Natural killer cell (primary cell): ENCODE measurements at regions not wholly inside any gene's neighbourhood (a gene's known extent, or its start where the extent isn't known, plus 50 kb on each side); places are given as distances from the start of the nearest gene placed in this dataset.

Source experiments
- ATAC-seq, 3 donors: fragments of 150-1000 bp in 2 of 3; fragments of 200-7000 bp in 1 of 3; cut with Tn5 transposase; 1 replicate in 1 of 3; 2 replicates in 2 of 3; pipeline ENCODE4 v1.10.0; 2021; ENCODE audit warnings: mild to moderate bottlenecking in 2 of 3, moderate library complexity in 2 of 3
- DNase-seq, 2 donors: peaks; one replicate each; pipeline versions ENCODE4 v3.0.0 to v3.0.0-alpha.2; 2013 to 2021; ENCODE audit warnings: mixed read lengths in 1 of 2
- H3K27ac ChIP-seq: one replicate; pipeline ENCODE4 v1.5.1; 2013; ENCODE audit warnings: mild to moderate bottlenecking, low read length
- H3K27me3 ChIP-seq: one replicate; pipeline ENCODE4 v1.6.1; 2013; ENCODE audit warnings: low read length; ENCODE audit not compliant: control insufficient read depth, insufficient read depth
- H3K36me3 ChIP-seq: one replicate; pipeline ENCODE4 v1.6.1; 2013; ENCODE audit warnings: low read length; ENCODE audit not compliant: control insufficient read depth, insufficient read depth
- H3K4me1 ChIP-seq: one replicate; pipeline ENCODE4 v1.6.1; 2013; ENCODE audit warnings: low read length; ENCODE audit not compliant: control insufficient read depth, insufficient read depth
- H3K4me3 ChIP-seq: one replicate; pipeline ENCODE4 v1.5.1; 2013; ENCODE audit warnings: low read length
- H3K9me3 ChIP-seq: one replicate; pipeline ENCODE4 v1.6.1; 2013; ENCODE audit warnings: low read length; ENCODE audit not compliant: control insufficient read depth, insufficient read depth
- H3K27ac Mint-ChIP-seq, 2 donors: one replicate each; pipeline ENCODE4 v1.8.0; 2022; ENCODE audit warnings: mild to moderate bottlenecking in 2 of 2, mixed read lengths in 2 of 2, moderate library complexity in 1 of 2
- H3K27me3 Mint-ChIP-seq, 2 donors: one replicate each; pipeline ENCODE4 v1.8.0; 2022; ENCODE audit warnings: low read depth in 2 of 2, mixed read lengths in 2 of 2
- H3K36me3 Mint-ChIP-seq: one replicate; pipeline ENCODE4 v1.8.0; 2022; ENCODE audit warnings: mixed read lengths
- H3K4me1 Mint-ChIP-seq, 2 donors: one replicate each; pipeline ENCODE4 v1.8.0; 2022; ENCODE audit warnings: mixed read lengths in 2 of 2
- H3K4me3 Mint-ChIP-seq: one replicate; pipeline ENCODE4 v1.8.0; 2022; ENCODE audit warnings: mild to moderate bottlenecking, moderate library complexity, mixed read lengths
- H3K9me3 Mint-ChIP-seq, 2 donors: one replicate each; pipeline ENCODE4 v1.8.0; 2022; ENCODE audit warnings: mixed read lengths in 2 of 2
- CTCF ChIP-seq: fragments of 200-600 bp; IDR thresholded peaks from one replicate; pipeline ENCODE4 v1.8.0; 2022; ENCODE audit warnings: antibody characterized with exemption
- WGBS: methylation state at CpG from one replicate; pipeline ENCODE4 v1.1.7; 2013; ENCODE audit warnings: missing lambda C conversion rate; ENCODE audit not compliant: insufficient coverage; 5-methylcytosine and 5-hydroxymethylcytosine counted together
- intact Hi-C: fragments of 100-400 bp; cut with micrococcal nuclease; formaldehyde crosslinking; loops from one replicate; pipeline ENCODE4 v1.14.2; 2022

- Histone ChIP-seq H3K9me3 (no peaks in the 10 kb centered on the region), H3K27ac (no peak overlapping the region), H3K4me3 (no peak overlapping the region), H3K27me3 (no peaks in the 10 kb centered on the region), H3K4me1 (no peaks in the 10 kb centered on the region), H3K36me3 (no peaks in the 10 kb centered on the region)
- intact Hi-C loops, result no loop called here
- no peaks in the 10 kb centered on the region for H3K9me3 Mint-ChIP-seq
- H3K27ac Mint-ChIP-seq, result no peak overlapping the region
- H3K36me3 Mint-ChIP-seq, result no peaks in the 10 kb centered on the region
- no peaks in the 10 kb centered on the region for H3K4me1 Mint-ChIP-seq
- DNase-seq (no peak), ATAC-seq (no peak)
- H3K27me3 Mint-ChIP-seq, result peaks cover 16 to 21% of the 10 kb centered on the region in 2 donors
- no peak for TF ChIP-seq CTCF
- no peak overlapping the region for H3K4me3 Mint-ChIP-seq
- WGBS, result 75% methylated on average over 1 of the region's 1 CpG
These were observed 144.7 kb downstream of the CYRIA start for GRCh38 chr2:16520891-16521290.

GRCh38 chr2:16515696-16516095 lies 149.9 kb downstream of the CYRIA start:
- no peak for DNase-seq
- H3K9me3 ChIP-seq, result no peaks in the 10 kb centered on the region
- H3K27ac ChIP-seq, result no peak overlapping the region
- no peaks in the 10 kb centered on the region for H3K4me1 Mint-ChIP-seq
- ATAC-seq, result no peak
- H3K27ac Mint-ChIP-seq, result no peak overlapping the region
- H3K36me3 Mint-ChIP-seq, result no peaks in the 10 kb centered on the region
- intact Hi-C loops, result no loop called here
- 80% methylated on average over 3 of the region's 4 CpGs for WGBS
- no peaks in the 10 kb centered on the region for H3K27me3 ChIP-seq
- no peaks in the 10 kb centered on the region for H3K4me1 ChIP-seq
- H3K36me3 ChIP-seq, result no peaks in the 10 kb centered on the region
- H3K4me3 Mint-ChIP-seq, result no peak overlapping the region
- H3K9me3 Mint-ChIP-seq, result no peaks in the 10 kb centered on the region
- no peak overlapping the region for H3K4me3 ChIP-seq
- H3K27me3 Mint-ChIP-seq, result peaks cover 14 to 34% of the 10 kb centered on the region in 2 donors
- no peak for TF ChIP-seq CTCF

- H3K27ac Mint-ChIP-seq, result no peak overlapping the region
- no peak overlapping the region for H3K4me3 Mint-ChIP-seq
- no peaks in the 10 kb centered on the region for H3K36me3 ChIP-seq
- H3K9me3 ChIP-seq, result no peaks in the 10 kb centered on the region
- DNase-seq, result no peak
- H3K9me3 Mint-ChIP-seq, result no peaks in the 10 kb centered on the region
- peaks cover 22 to 55% of the 10 kb centered on the region in 2 donors for H3K27me3 Mint-ChIP-seq
- no peak for TF ChIP-seq CTCF
- no peak for ATAC-seq
- no CpG with 5 or more reads among the region's 2 CpGs for WGBS
- no peak overlapping the region for H3K27ac ChIP-seq
- no peaks in the 10 kb centered on the region for H3K4me1 Mint-ChIP-seq
- no peak overlapping the region for H3K4me3 ChIP-seq
- H3K4me1 ChIP-seq, result no peaks in the 10 kb centered on the region
- peaks cover 5% of the 10 kb centered on the region for H3K27me3 ChIP-seq
- intact Hi-C loops, result no loop called here
- no peaks in the 10 kb centered on the region for H3K36me3 Mint-ChIP-seq
These were observed 152.0 kb downstream of the CYRIA start for GRCh38 chr2:16513626-16514025.

- H3K27me3 Mint-ChIP-seq, result peaks cover 12 to 46% of the 10 kb centered on the region in 2 donors
- H3K9me3 Mint-ChIP-seq, result no peaks in the 10 kb centered on the region
- H3K4me1 ChIP-seq, result no peaks in the 10 kb centered on the region
- H3K27ac ChIP-seq, result no peak overlapping the region
- no peaks in the 10 kb centered on the region for H3K4me1 Mint-ChIP-seq
- no peak for ATAC-seq
- H3K36me3 Mint-ChIP-seq, result no peaks in the 10 kb centered on the region
- TF ChIP-seq CTCF, result no peak
- no peak overlapping the region for H3K4me3 ChIP-seq
- no peaks in the 10 kb centered on the region for H3K9me3 ChIP-seq
- no peak for DNase-seq
- H3K27ac Mint-ChIP-seq, result no peak overlapping the region
- intact Hi-C loops, result no loop called here
- WGBS, result 71% methylated on average over 1 of the region's 4 CpGs
- no peak overlapping the region for H3K4me3 Mint-ChIP-seq
- H3K36me3 ChIP-seq, result no peaks in the 10 kb centered on the region
- H3K27me3 ChIP-seq, result peaks cover 17% of the 10 kb centered on the region
These were observed 154.6 kb downstream of the CYRIA start for GRCh38 chr2:16511041-16511440.
